IMR-90 (cell line): ENCODE measurements at regions not wholly inside any gene's neighbourhood (a gene's known extent, or its start where the extent isn't known, plus 50 kb on each side); places are given as distances from the start of the nearest gene placed in this dataset.

Source experiments
- ATAC-seq: fragments of 200-7000 bp; cut with Tn5 transposase; 2 replicates; pipeline ENCODE4 v1.9.1; 2020; ENCODE audit warnings: low read depth, mild to moderate bottlenecking, moderate library complexity
- BruUV-seq: library from RNA; stranded (reverse); fragments of 400-500 nt; replicated peaks from 2 replicates; lab custom pipeline; 2021; lab: Mats Ljungman, UMichigan
- CTCF ChIA-PET: fragments of 300-600 bp; formaldehyde crosslinking; extraction: SDS; loops from one replicate; lab custom pipeline; 2021; ENCODE audit warnings: antibody characterized with exemption; lab: Yijun Ruan, JAX
- POLR2A ChIA-PET: fragments of 300-600 bp; sonication (Branson Sonifier 250); formaldehyde crosslinking; loops from one replicate; lab custom pipeline; 2022; ENCODE audit warnings: antibody characterized with exemption; ENCODE audit not compliant: unreplicated experiment; lab: Charles Lee
- DNase-seq: peaks from one replicate; pipeline ENCODE4 v3.0.0; 2013
- H2AFZ ChIP-seq: replicated peaks from 2 replicates; pipeline ENCODE3; 2013; ENCODE audit warnings: low read length, mild to moderate bottlenecking; ENCODE audit not compliant: poor library complexity
- H2AK5ac ChIP-seq: 2 replicates; pipeline ENCODE4 v1.6.1; 2013; ENCODE audit warnings: low read depth, low read length, inconsistent platforms
- H2AK9ac ChIP-seq: replicated peaks from 2 replicates; pipeline ENCODE3; 2013; ENCODE audit warnings: mild to moderate bottlenecking, low read depth, low read length, moderate library complexity; ENCODE audit not compliant: poor library complexity
- H2BK120ac ChIP-seq: 2 replicates; pipeline ENCODE4 v1.6.1; 2013; ENCODE audit warnings: low read depth, low read length, inconsistent platforms
- H2BK15ac ChIP-seq: 3 replicates; pipeline ENCODE4 v1.6.1; 2013; ENCODE audit warnings: low read depth, low read length, inconsistent platforms
- H2BK20ac ChIP-seq: 2 replicates; pipeline ENCODE4 v1.6.1; 2013; ENCODE audit warnings: low read depth, mild to moderate bottlenecking, inconsistent platforms, low read length, moderate library complexity
- H2BK5ac ChIP-seq: 2 replicates; pipeline ENCODE4 v1.6.1; 2013; ENCODE audit warnings: mild to moderate bottlenecking, low read depth, low read length, inconsistent platforms; ENCODE audit not compliant: poor library complexity, severe bottlenecking
- H3K14ac ChIP-seq: replicated peaks from 2 replicates; pipeline ENCODE4 v1.6.1; 2013; ENCODE audit warnings: low read depth, low read length, inconsistent platforms
- H3K18ac ChIP-seq: 2 replicates; pipeline ENCODE4 v1.6.1; 2013; ENCODE audit warnings: low read depth, low read length, control low read depth
- H3K23ac ChIP-seq: 2 replicates; pipeline ENCODE4 v1.6.1; 2013; ENCODE audit warnings: low read depth, low read length, inconsistent platforms
- H3K27ac ChIP-seq: 2 replicates; pipeline ENCODE4 v1.5.1; 2013; ENCODE audit warnings: mild to moderate bottlenecking, control low read depth, low read length; ENCODE audit not compliant: insufficient read depth
- H3K27me3 ChIP-seq: 2 replicates; pipeline ENCODE4 v1.6.1; 2013; ENCODE audit warnings: low read length; ENCODE audit not compliant: control insufficient read depth, insufficient read depth
- H3K36me3 ChIP-seq: 2 replicates; pipeline ENCODE4 v1.6.1; 2013; ENCODE audit warnings: low read length, mixed read lengths; ENCODE audit not compliant: control insufficient read depth, insufficient read depth
- H3K4ac ChIP-seq: 2 replicates; pipeline ENCODE4 v1.6.1; 2013; ENCODE audit warnings: low read depth, low read length, inconsistent platforms
- H3K4me1 ChIP-seq: 2 replicates; pipeline ENCODE4 v1.6.1; 2013; ENCODE audit warnings: low read length, mixed read lengths; ENCODE audit not compliant: control insufficient read depth, insufficient read depth
- H3K4me2 ChIP-seq: 2 replicates; pipeline ENCODE4 v1.6.1; 2013; ENCODE audit warnings: low read depth, mild to moderate bottlenecking, control low read depth, low read length, moderate library complexity
- H3K4me3 ChIP-seq: 2 replicates; pipeline ENCODE4 v1.5.1; 2013; ENCODE audit warnings: low read depth, mild to moderate bottlenecking, control low read depth, low read length, moderate library complexity; ENCODE audit not compliant: insufficient read depth
- H3K56ac ChIP-seq: 2 replicates; pipeline ENCODE4 v1.6.1; 2013; ENCODE audit warnings: low read length, inconsistent platforms; ENCODE audit not compliant: insufficient read depth; ENCODE audit errors: extremely low read depth
- H3K79me1 ChIP-seq, 2 experiments: 2 replicates each; pipeline ENCODE4 v1.6.1; 2013; ENCODE audit warnings: low read length in 2 of 2, inconsistent platforms in 1 of 2, low read depth in 1 of 2
- H3K9ac ChIP-seq: 2 replicates; pipeline ENCODE4 v1.6.1; 2013; ENCODE audit warnings: low read depth, low read length, control low read depth
- H3K9me1 ChIP-seq: 2 replicates; pipeline ENCODE4 v1.6.1; 2013; ENCODE audit warnings: low read length, inconsistent platforms; ENCODE audit not compliant: insufficient read depth
- H3K9me3 ChIP-seq: 2 replicates; pipeline ENCODE4 v1.6.1; 2013; ENCODE audit warnings: low read length; ENCODE audit not compliant: control insufficient read depth, insufficient read depth
- H4K20me1 ChIP-seq: 2 replicates; pipeline ENCODE4 v1.6.1; 2013; ENCODE audit warnings: low read length, inconsistent platforms; ENCODE audit not compliant: insufficient read depth
- H4K5ac ChIP-seq: 2 replicates; pipeline ENCODE4 v1.6.1; 2013; ENCODE audit warnings: mild to moderate bottlenecking, low read depth, low read length, control low read depth
- H4K8ac ChIP-seq, 2 experiments: 2 replicates each; pipeline ENCODE4 v1.6.1; 2013; ENCODE audit warnings: low read depth in 2 of 2, low read length in 2 of 2, control low read depth in 1 of 2, inconsistent platforms in 1 of 2
- H4K91ac ChIP-seq: 2 replicates; pipeline ENCODE4 v1.6.1; 2013; ENCODE audit warnings: low read depth, low read length, inconsistent platforms; ENCODE audit not compliant: insufficient read depth
- BHLHE40 ChIP-seq: fragments of 150-350 bp; IDR thresholded peaks from 2 replicates; pipeline ENCODE4 v1.6.1; 2016; ENCODE audit warnings: mild to moderate bottlenecking, low read depth, low read length
- CEBPB ChIP-seq: IDR thresholded peaks from 2 replicates; pipeline ENCODE4 v1.6.1; 2012; ENCODE audit warnings: low read depth, low read length, improper control_type of control experiment
- CHD1 ChIP-seq: IDR thresholded peaks from 2 replicates; pipeline ENCODE4 v1.6.1; 2012; ENCODE audit warnings: low read depth, low read length, improper control_type of control experiment
- CTCF ChIP-seq: conservative IDR thresholded peaks from 2 replicates; pipeline ENCODE4 v1.5.1; 2012; ENCODE audit warnings: mild to moderate bottlenecking, low read depth, low read length, improper control_type of control experiment
- FOS ChIP-seq: fragments of 150-350 bp; IDR thresholded peaks from 2 replicates; pipeline ENCODE4 v1.6.1; 2016; ENCODE audit warnings: low read depth, low read length
- MAFK ChIP-seq: IDR thresholded peaks from 2 replicates; pipeline ENCODE4 v1.6.1; 2012; ENCODE audit warnings: low read depth, low read length, improper control_type of control experiment
- MAZ ChIP-seq: IDR thresholded peaks from 2 replicates; pipeline ENCODE4 v1.6.1; 2012; ENCODE audit warnings: low read depth, mild to moderate bottlenecking, low read length, improper control_type of control experiment, moderate library complexity, borderline replicate concordance
- MXI1 ChIP-seq: IDR thresholded peaks from 2 replicates; pipeline ENCODE4 v1.6.1; 2012; ENCODE audit warnings: low read depth, mild to moderate bottlenecking, low read length, moderate library complexity, borderline replicate concordance
- NFE2L2 ChIP-seq: fragments of 150-350 bp; IDR thresholded peaks from 2 replicates; pipeline ENCODE4 v1.6.1; 2016; ENCODE audit warnings: low read depth, mild to moderate bottlenecking, low read length
- POLR2A ChIP-seq: IDR thresholded peaks from 2 replicates; pipeline ENCODE4 v1.6.1; 2012; ENCODE audit warnings: mild to moderate bottlenecking, low read depth, low read length
- RAD21 ChIP-seq: IDR thresholded peaks from 2 replicates; pipeline ENCODE4 v1.6.1; 2012; ENCODE audit warnings: low read length, improper control_type of control experiment
- RCOR1 ChIP-seq: IDR thresholded peaks from 2 replicates; pipeline ENCODE4 v1.6.1; 2012; ENCODE audit warnings: mild to moderate bottlenecking, low read length, improper control_type of control experiment; ENCODE audit not compliant: insufficient replicate concordance
- RFX5 ChIP-seq: IDR thresholded peaks from 2 replicates; pipeline ENCODE4 v1.8.0; 2012; ENCODE audit warnings: low read depth, mild to moderate bottlenecking, low read length, moderate library complexity
- SMC3 ChIP-seq: fragments of 150-350 bp; IDR thresholded peaks from 2 replicates; pipeline ENCODE4 v1.6.1; 2016; ENCODE audit warnings: low read depth, mild to moderate bottlenecking, antibody characterized with exemption, low read length, moderate library complexity
- WGBS, 2 experiments: methylation state at CpG; one replicate each; pipeline versions ENCODE4 v1.1.5 to v1.1.7; 2013; ENCODE audit warnings: missing lambda C conversion rate in 2 of 2; ENCODE audit not compliant: insufficient read length in 1 of 2; ENCODE audit errors: extremely low coverage in 2 of 2; 5-methylcytosine and 5-hydroxymethylcytosine counted together
- dilution Hi-C: fragments of 300-500 bp; cut with HindIII; formaldehyde crosslinking; loops from one replicate; pipeline ENCODE4 v1.14.3; 2018; ENCODE audit warnings: low sequenced_read_pairs; ENCODE audit not compliant: unreplicated experiment
- in situ Hi-C: fragments of 300-500 bp; cut with MboI; formaldehyde crosslinking; loops from 3 replicates; pipeline ENCODE4 v1.14.3; 2019; ENCODE audit warnings: low sequenced_read_pairs, inconsistent platforms, mixed read lengths
- intact Hi-C: fragments of 100-400 bp; cut with micrococcal nuclease; formaldehyde crosslinking; loops from 2 replicates; pipeline ENCODE4 v1.10.0; 2022
- TF ChIP-seq, protein P1 (sequence below): fragments of 150-350 bp; IDR thresholded peaks from 2 replicates; pipeline ENCODE4 v1.6.1; 2016; ENCODE audit warnings: low read depth, mild to moderate bottlenecking, low read length, moderate library complexity, borderline replicate concordance
- TF ChIP-seq, protein P2 (sequence below): fragments of 150-350 bp; IDR thresholded peaks from 2 replicates; pipeline ENCODE4 v1.6.1; 2017; ENCODE audit warnings: mild to moderate bottlenecking, antibody characterized with exemption, low read length, low read depth

GRCh38 chr10:57961487-57961886, 306.2 kb downstream of the IPMK start:
- Histone ChIP-seq H3K18ac (no peak overlapping the region), H2AK5ac (no peak overlapping the region), H3K9ac (no peak overlapping the region), H3K14ac (no peak overlapping the region), H2BK120ac (no peak overlapping the region), H3K4me3 (no peak overlapping the region), H2BK5ac (no peak overlapping the region), H3K27ac (no peak overlapping the region), H3K9me3 (no peaks in the 10 kb centered on the region), H3K36me3 (no peaks in the 10 kb centered on the region), H4K20me1 (no peaks in the 10 kb centered on the region), H3K27me3 (no peaks in the 10 kb centered on the region), H2AFZ (no peak overlapping the region), H3K4ac (no peak overlapping the region), H2BK15ac (no peak overlapping the region), H3K56ac (no peak overlapping the region), H3K23ac (no peak overlapping the region), H4K5ac (no peak overlapping the region), H3K9me1 (no peaks in the 10 kb centered on the region; the same call in 1 of the 2 replicates), H4K8ac (no peak overlapping the region), H4K91ac (no peak overlapping the region), H2BK20ac (no peak overlapping the region), H3K4me1 (no peaks in the 10 kb centered on the region), H3K79me1 (no peaks in the 10 kb centered on the region), H3K4me2 (no peak overlapping the region), H2AK9ac (no peak overlapping the region)
- intact Hi-C loops (no loop called here), dilution Hi-C loops (no loop called here), in situ Hi-C loops (no loop called here)
- TF ChIP-seq, protein P1, sequence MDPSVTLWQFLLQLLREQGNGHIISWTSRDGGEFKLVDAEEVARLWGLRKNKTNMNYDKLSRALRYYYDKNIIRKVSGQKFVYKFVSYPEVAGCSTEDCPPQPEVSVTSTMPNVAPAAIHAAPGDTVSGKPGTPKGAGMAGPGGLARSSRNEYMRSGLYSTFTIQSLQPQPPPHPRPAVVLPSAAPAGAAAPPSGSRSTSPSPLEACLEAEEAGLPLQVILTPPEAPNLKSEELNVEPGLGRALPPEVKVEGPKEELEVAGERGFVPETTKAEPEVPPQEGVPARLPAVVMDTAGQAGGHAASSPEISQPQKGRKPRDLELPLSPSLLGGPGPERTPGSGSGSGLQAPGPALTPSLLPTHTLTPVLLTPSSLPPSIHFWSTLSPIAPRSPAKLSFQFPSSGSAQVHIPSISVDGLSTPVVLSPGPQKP: no peak
- TF ChIP-seq RCOR1 (no peak), FOS (no peak), RFX5 (no peak), CEBPB (no peak), CHD1 (no peak), MXI1 (no peak), RAD21 (no peak), POLR2A (no peak), SMC3 (no peak), BHLHE40 (no peak), CTCF (no peak), MAFK (no peak), MAZ (no peak), NFE2L2 (no peak)
- TF ChIP-seq, protein P2, sequence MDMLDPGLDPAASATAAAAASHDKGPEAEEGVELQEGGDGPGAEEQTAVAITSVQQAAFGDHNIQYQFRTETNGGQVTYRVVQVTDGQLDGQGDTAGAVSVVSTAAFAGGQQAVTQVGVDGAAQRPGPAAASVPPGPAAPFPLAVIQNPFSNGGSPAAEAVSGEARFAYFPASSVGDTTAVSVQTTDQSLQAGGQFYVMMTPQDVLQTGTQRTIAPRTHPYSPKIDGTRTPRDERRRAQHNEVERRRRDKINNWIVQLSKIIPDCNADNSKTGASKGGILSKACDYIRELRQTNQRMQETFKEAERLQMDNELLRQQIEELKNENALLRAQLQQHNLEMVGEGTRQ: no peak
- POLR2A ChIA-PET: no interaction called here
- WGBS, 2 experiments: no CpG with 5 or more reads among the region's 2 CpGs
- BruUV-seq: no TSS peak
- ATAC-seq: no peak; the same call in 1 of the 2 replicates
- CTCF ChIA-PET: no interaction called here
- DNase-seq: no peak
